ENCODE measurements at regions not wholly inside any gene's neighbourhood (a gene's known extent, or its start where the extent isn't known, plus 50 kb on each side); places are given as distances from the start of the nearest gene placed in this dataset.

- TF ChIP-seq, protein P1, sequence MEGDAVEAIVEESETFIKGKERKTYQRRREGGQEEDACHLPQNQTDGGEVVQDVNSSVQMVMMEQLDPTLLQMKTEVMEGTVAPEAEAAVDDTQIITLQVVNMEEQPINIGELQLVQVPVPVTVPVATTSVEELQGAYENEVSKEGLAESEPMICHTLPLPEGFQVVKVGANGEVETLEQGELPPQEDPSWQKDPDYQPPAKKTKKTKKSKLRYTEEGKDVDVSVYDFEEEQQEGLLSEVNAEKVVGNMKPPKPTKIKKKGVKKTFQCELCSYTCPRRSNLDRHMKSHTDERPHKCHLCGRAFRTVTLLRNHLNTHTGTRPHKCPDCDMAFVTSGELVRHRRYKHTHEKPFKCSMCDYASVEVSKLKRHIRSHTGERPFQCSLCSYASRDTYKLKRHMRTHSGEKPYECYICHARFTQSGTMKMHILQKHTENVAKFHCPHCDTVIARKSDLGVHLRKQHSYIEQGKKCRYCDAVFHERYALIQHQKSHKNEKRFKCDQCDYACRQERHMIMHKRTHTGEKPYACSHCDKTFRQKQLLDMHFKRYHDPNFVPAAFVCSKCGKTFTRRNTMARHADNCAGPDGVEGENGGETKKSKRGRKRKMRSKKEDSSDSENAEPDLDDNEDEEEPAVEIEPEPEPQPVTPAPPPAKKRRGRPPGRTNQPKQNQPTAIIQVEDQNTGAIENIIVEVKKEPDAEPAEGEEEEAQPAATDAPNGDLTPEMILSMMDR (conservative IDR thresholded peaks at IDR 0.05 in 1 of 2, IDR thresholded peaks at IDR 0.05 in 1 of 2; ENCODE audit: extremely low read depth in 1 of 2, insufficient read depth in 1 of 2, low read depth in 1 of 2, low read length in 2 of 2) = no peak
- TF ChIP-seq EZH2 (IDR thresholded peaks at IDR 0.05; ENCODE audit: borderline replicate concordance, low read length) = no peak
These were observed 148.8 kb upstream of the KIRREL3 start for GRCh38 chr11:127149410-127149809.
